Keratinocyte (primary cell): ENCODE measurements at regions not wholly inside any gene's neighbourhood (a gene's known extent, or its start where the extent isn't known, plus 50 kb on each side); places are given as distances from the start of the nearest gene placed in this dataset.

Source experiments
- EZH2 ChIP-seq: IDR thresholded peaks from one replicate; pipeline ENCODE4 v1.6.1; 2012; ENCODE audit warnings: inconsistent platforms, mild to moderate bottlenecking, low read length, moderate library complexity
- TF ChIP-seq, protein P1 (sequence below), 3 experiments: IDR thresholded peaks in 1 of 3; conservative IDR thresholded peaks in 1 of 3; optimal IDR thresholded peaks in 1 of 3; 2 replicates in 2 of 3; 3 replicates in 1 of 3; pipeline versions ENCODE3 to v1.5.1; 2011; ENCODE audit warnings: low read length in 3 of 3, mild to moderate bottlenecking in 3 of 3, moderate library complexity in 2 of 3, control low read depth in 1 of 3, inconsistent platforms in 1 of 3; ENCODE audit not compliant: insufficient read depth in 2 of 3; ENCODE audit errors: extremely low read depth in 1 of 3

GRCh38 chr10:128304271-128304670 is 178.0 kb upstream of the MKI67 start:
- TF ChIP-seq, protein P1, sequence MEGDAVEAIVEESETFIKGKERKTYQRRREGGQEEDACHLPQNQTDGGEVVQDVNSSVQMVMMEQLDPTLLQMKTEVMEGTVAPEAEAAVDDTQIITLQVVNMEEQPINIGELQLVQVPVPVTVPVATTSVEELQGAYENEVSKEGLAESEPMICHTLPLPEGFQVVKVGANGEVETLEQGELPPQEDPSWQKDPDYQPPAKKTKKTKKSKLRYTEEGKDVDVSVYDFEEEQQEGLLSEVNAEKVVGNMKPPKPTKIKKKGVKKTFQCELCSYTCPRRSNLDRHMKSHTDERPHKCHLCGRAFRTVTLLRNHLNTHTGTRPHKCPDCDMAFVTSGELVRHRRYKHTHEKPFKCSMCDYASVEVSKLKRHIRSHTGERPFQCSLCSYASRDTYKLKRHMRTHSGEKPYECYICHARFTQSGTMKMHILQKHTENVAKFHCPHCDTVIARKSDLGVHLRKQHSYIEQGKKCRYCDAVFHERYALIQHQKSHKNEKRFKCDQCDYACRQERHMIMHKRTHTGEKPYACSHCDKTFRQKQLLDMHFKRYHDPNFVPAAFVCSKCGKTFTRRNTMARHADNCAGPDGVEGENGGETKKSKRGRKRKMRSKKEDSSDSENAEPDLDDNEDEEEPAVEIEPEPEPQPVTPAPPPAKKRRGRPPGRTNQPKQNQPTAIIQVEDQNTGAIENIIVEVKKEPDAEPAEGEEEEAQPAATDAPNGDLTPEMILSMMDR (optimal IDR thresholded peaks at IDR 0.05 in 1 of 3, IDR thresholded peaks at IDR 0.05 in 1 of 3, conservative IDR thresholded peaks at IDR 0.05 in 1 of 3; ENCODE audit: extremely low read depth in 1 of 3, insufficient read depth in 2 of 3, low read length in 3 of 3): no peak
- no peak for TF ChIP-seq EZH2
